ENCODE measurements at regions not wholly inside any gene's neighbourhood (a gene's known extent, or its start where the extent isn't known, plus 50 kb on each side); places are given as distances from the start of the nearest gene placed in this dataset.

- BruUV-seq (replicated peaks) = no TSS peak
- no peaks in the 10 kb centered on the region for H3K79me2 ChIP-seq (ENCODE audit: insufficient read depth, low read depth, low read length)
- no peaks in the 10 kb centered on the region for H3K36me3 ChIP-seq (ENCODE audit: insufficient read depth, low read length)
- H3K27ac ChIP-seq (ENCODE audit: low read depth, low read length, poor library complexity, severe bottlenecking) = no peak overlapping the region
- ChIA-PET POLR2A (interaction anchor here (1.3 kb wide), 1 partner anchor 14 kb away, joined by 3 read pairs; no protein-coding TSS in a partner anchor), CTCF (ENCODE audit: unreplicated experiment) (no interaction called here)
- no peaks in the 10 kb centered on the region for H3K9me3 ChIP-seq (ENCODE audit: low read length)
- no peak overlapping the region for H3K4me2 ChIP-seq (ENCODE audit: low read length)
- no peak for DNase-seq (ENCODE audit: low spot score)
- TF ChIP-seq CTCF (conservative IDR thresholded peaks at IDR 0.05; ENCODE audit: low read length) = no peak
- no peak for TF ChIP-seq EZH2phosphoT487 (IDR thresholded peaks at IDR 0.05; ENCODE audit: borderline replicate concordance, low read depth, low read length)
- H3K4me3 ChIP-seq (ENCODE audit: low read depth, low read length, poor library complexity, severe bottlenecking) = no peak overlapping the region
- H3K9me2 ChIP-seq (ENCODE audit: insufficient read depth, low read length) = no peaks in the 10 kb centered on the region
- H3K4me1 ChIP-seq (ENCODE audit: insufficient read depth, low read length, poor library complexity, severe bottlenecking) = no peaks in the 10 kb centered on the region
- intact Hi-C loops (cut with micrococcal nuclease; ENCODE audit: unreplicated experiment) = no loop called here
- no peak overlapping the region for H2AFZ ChIP-seq (ENCODE audit: low read length)
- H4K20me1 ChIP-seq (ENCODE audit: insufficient read depth, low read length) = no peaks in the 10 kb centered on the region
Measured at GRCh38 chr2:176479961-176480360, 210.7 kb downstream of the MTX2 start.

- no peak overlapping the region for H3K4me3 ChIP-seq (ENCODE audit: low read depth, low read length, poor library complexity, severe bottlenecking)
- H3K4me1 ChIP-seq (ENCODE audit: insufficient read depth, low read length, poor library complexity, severe bottlenecking) = no peaks in the 10 kb centered on the region
- H3K36me3 ChIP-seq (ENCODE audit: insufficient read depth, low read length) = no peaks in the 10 kb centered on the region
- no peak overlapping the region for H2AFZ ChIP-seq (ENCODE audit: low read length)
- ChIA-PET CTCF (ENCODE audit: unreplicated experiment) (no interaction called here), POLR2A (interaction anchor here (1.0 kb wide), 1 partner anchor 328 kb away, joined by 3 read pairs; no protein-coding TSS in a partner anchor)
- DNase-seq (ENCODE audit: low spot score) = no peak
- no peak overlapping the region for H3K4me2 ChIP-seq (ENCODE audit: low read length)
- no peaks in the 10 kb centered on the region for H3K9me2 ChIP-seq (ENCODE audit: insufficient read depth, low read length)
- H3K27ac ChIP-seq (ENCODE audit: low read depth, low read length, poor library complexity, severe bottlenecking) = no peak overlapping the region
- no peaks in the 10 kb centered on the region for H3K9me3 ChIP-seq (ENCODE audit: low read length)
- TF ChIP-seq EZH2phosphoT487 (IDR thresholded peaks at IDR 0.05; ENCODE audit: borderline replicate concordance, low read depth, low read length) (no peak), CTCF (conservative IDR thresholded peaks at IDR 0.05; ENCODE audit: low read length) (no peak)
- H4K20me1 ChIP-seq (ENCODE audit: insufficient read depth, low read length) = no peaks in the 10 kb centered on the region
- intact Hi-C loops (cut with micrococcal nuclease; ENCODE audit: unreplicated experiment) = no loop called here
- no peaks in the 10 kb centered on the region for H3K79me2 ChIP-seq (ENCODE audit: insufficient read depth, low read depth, low read length)
- BruUV-seq (replicated peaks) = no TSS peak
Measured at GRCh38 chr2:176482107-176482506, 212.9 kb downstream of the MTX2 start.

- Histone ChIP-seq H3K27ac (ENCODE audit: low read depth, low read length, poor library complexity, severe bottlenecking) (no peak overlapping the region), H3K36me3 (ENCODE audit: insufficient read depth, low read length) (no peaks in the 10 kb centered on the region), H3K79me2 (ENCODE audit: insufficient read depth, low read depth, low read length) (no peaks in the 10 kb centered on the region), H3K9me3 (ENCODE audit: low read length) (no peaks in the 10 kb centered on the region), H4K20me1 (ENCODE audit: insufficient read depth, low read length) (no peaks in the 10 kb centered on the region), H3K4me1 (ENCODE audit: insufficient read depth, low read length, poor library complexity, severe bottlenecking) (no peaks in the 10 kb centered on the region), H3K4me2 (ENCODE audit: low read length) (no peak overlapping the region), H3K9me2 (ENCODE audit: insufficient read depth, low read length) (no peaks in the 10 kb centered on the region), H3K4me3 (ENCODE audit: low read depth, low read length, poor library complexity, severe bottlenecking) (no peak overlapping the region), H2AFZ (ENCODE audit: low read length) (no peak overlapping the region)
- CTCF ChIA-PET (ENCODE audit: unreplicated experiment) = no interaction called here
- no peak for TF ChIP-seq CTCF (conservative IDR thresholded peaks at IDR 0.05; ENCODE audit: low read length)
- no peak for TF ChIP-seq EZH2phosphoT487 (IDR thresholded peaks at IDR 0.05; ENCODE audit: borderline replicate concordance, low read depth, low read length)
- no TSS peak for BruUV-seq (replicated peaks)
- POLR2A ChIA-PET = no interaction called here
- intact Hi-C loops (cut with micrococcal nuclease; ENCODE audit: unreplicated experiment) = no loop called here
- no peak for DNase-seq (ENCODE audit: low spot score)
Measured at GRCh38 chr2:176483476-176483875, 214.2 kb downstream of the MTX2 start.
